Smooth muscle cell (in vitro differentiated cells): ENCODE measurements at regions not wholly inside any gene's neighbourhood (a gene's known extent, or its start where the extent isn't known, plus 50 kb on each side); places are given as distances from the start of the nearest gene placed in this dataset.

Source experiments
- DNase-seq: peaks from one replicate; lab custom pipeline; 2025; ENCODE audit not compliant: unreplicated experiment; lab: John Stamatoyannopoulos, UW
- H2AFZ ChIP-seq: fragments of 200-600 bp; sonication (generic); 2 replicates; pipeline ENCODE4 v1.6.0; 2016; ENCODE audit warnings: antibody characterized with exemption, low read depth, mild to moderate bottlenecking
- H3F3A ChIP-seq: fragments of 200-600 bp; sonication (generic); 2 replicates; pipeline ENCODE4 v1.6.0; 2017; ENCODE audit warnings: antibody characterized with exemption, low read depth
- H3K27ac ChIP-seq: fragments of 200-600 bp; sonication (generic); 2 replicates; pipeline ENCODE4 v1.5.1; 2016; ENCODE audit warnings: low read depth, mild to moderate bottlenecking
- H3K27me3 ChIP-seq: fragments of 200-600 bp; sonication (generic); 2 replicates; pipeline ENCODE4 v1.6.1; 2016; ENCODE audit warnings: low read depth, mild to moderate bottlenecking
- H3K36me3 ChIP-seq: fragments of 200-600 bp; sonication (generic); 2 replicates; pipeline ENCODE4 v1.5.1; 2016; ENCODE audit warnings: low read depth
- H3K4me1 ChIP-seq: fragments of 200-600 bp; sonication (generic); 2 replicates; pipeline ENCODE4 v1.5.1; 2016; ENCODE audit warnings: low read depth
- H3K4me2 ChIP-seq: fragments of 200-600 bp; sonication (generic); 2 replicates; pipeline ENCODE4 v1.6.0; 2016; ENCODE audit warnings: mild to moderate bottlenecking
- H3K4me3 ChIP-seq: fragments of 200-600 bp; sonication (generic); 2 replicates; pipeline ENCODE4 v1.5.1; 2016; ENCODE audit warnings: mild to moderate bottlenecking
- H3K79me2 ChIP-seq: fragments of 200-600 bp; sonication (generic); 2 replicates; pipeline ENCODE4 v1.6.0; 2016; ENCODE audit warnings: low read depth, mild to moderate bottlenecking
- H3K9ac ChIP-seq: fragments of 200-600 bp; sonication (generic); 2 replicates; pipeline ENCODE4 v1.6.0; 2016; ENCODE audit warnings: low read depth
- H3K9me3 ChIP-seq: fragments of 200-600 bp; sonication (generic); replicated peaks from 2 replicates; pipeline ENCODE4 v1.5.1; 2016; ENCODE audit warnings: low read depth
- H4K20me1 ChIP-seq: fragments of 200-600 bp; sonication (generic); 2 replicates; pipeline ENCODE4 v1.6.0; 2016; ENCODE audit warnings: low read depth
- WGBS: methylation state at CpG from one replicate; pipeline ENCODE4 v1.1.7; 2016; ENCODE audit warnings: low lambda C conversion rate; 5-methylcytosine and 5-hydroxymethylcytosine counted together
- TF ChIP-seq, protein P1 (sequence below): fragments of 200-600 bp; sonication (generic); IDR thresholded peaks from 2 replicates; pipeline ENCODE4 v1.5.1; 2017; ENCODE audit warnings: borderline replicate concordance, mild to moderate bottlenecking, antibody characterized with exemption; ENCODE audit not compliant: insufficient read depth, poor library complexity, severe bottlenecking

DNA sequence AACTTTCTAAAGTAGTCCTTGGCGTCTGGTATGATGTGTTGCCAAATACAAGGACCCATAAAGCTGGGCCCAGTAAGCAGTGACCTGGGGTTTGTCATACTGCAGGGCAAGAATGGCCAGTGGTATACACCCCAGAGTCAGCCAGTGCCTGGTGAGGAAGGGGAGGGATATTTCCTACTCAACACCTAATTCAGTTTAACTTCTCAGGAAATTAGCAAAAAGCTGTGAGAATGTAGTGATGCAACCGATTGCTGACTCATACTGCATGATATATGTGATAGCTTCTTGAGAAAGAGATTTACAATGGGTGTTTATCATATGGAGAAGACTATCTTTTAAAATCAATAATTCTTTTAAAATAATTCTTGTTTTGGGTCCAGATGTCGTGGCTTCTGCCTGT lies 889.3 kb upstream of the CELF2 start:
- Histone ChIP-seq H3K79me2 (no peaks in the 10 kb centered on the region), H3K27me3 (no peaks in the 10 kb centered on the region), H3K4me2 (no peak overlapping the region), H3K9me3 (no peaks in the 10 kb centered on the region), H4K20me1 (no peaks in the 10 kb centered on the region), H3F3A (no peaks in the 10 kb centered on the region), H3K9ac (no peak overlapping the region), H3K36me3 (no peaks in the 10 kb centered on the region), H2AFZ (no peak overlapping the region), H3K4me1 (no peaks in the 10 kb centered on the region), H3K27ac (no peak overlapping the region), H3K4me3 (no peak overlapping the region)
- TF ChIP-seq, protein P1, sequence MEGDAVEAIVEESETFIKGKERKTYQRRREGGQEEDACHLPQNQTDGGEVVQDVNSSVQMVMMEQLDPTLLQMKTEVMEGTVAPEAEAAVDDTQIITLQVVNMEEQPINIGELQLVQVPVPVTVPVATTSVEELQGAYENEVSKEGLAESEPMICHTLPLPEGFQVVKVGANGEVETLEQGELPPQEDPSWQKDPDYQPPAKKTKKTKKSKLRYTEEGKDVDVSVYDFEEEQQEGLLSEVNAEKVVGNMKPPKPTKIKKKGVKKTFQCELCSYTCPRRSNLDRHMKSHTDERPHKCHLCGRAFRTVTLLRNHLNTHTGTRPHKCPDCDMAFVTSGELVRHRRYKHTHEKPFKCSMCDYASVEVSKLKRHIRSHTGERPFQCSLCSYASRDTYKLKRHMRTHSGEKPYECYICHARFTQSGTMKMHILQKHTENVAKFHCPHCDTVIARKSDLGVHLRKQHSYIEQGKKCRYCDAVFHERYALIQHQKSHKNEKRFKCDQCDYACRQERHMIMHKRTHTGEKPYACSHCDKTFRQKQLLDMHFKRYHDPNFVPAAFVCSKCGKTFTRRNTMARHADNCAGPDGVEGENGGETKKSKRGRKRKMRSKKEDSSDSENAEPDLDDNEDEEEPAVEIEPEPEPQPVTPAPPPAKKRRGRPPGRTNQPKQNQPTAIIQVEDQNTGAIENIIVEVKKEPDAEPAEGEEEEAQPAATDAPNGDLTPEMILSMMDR = no peak
- WGBS = 67% methylated on average over 3 of the region's 3 CpGs
- no peak for DNase-seq

DNA sequence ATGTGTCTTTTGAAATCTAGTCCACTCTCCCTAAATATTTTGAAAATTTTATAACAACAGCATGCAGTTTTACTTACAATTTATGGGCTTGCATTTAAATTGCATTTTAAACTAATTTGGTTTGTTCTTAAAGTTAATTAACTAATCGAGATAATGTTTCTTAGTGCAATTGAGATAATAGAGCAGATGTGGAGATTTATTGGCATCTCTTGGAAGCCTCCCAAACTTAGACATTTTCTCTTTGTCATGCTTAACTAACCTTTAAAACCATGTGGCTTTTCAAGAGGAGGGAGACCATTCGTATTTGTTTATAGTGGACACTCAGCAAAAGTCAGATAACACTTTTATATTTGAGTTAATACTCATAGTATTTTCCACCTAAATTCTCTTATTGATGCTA lies 887.0 kb upstream of the CELF2 start:
- no peaks in the 10 kb centered on the region for H3K36me3 ChIP-seq
- no peaks in the 10 kb centered on the region for H3K79me2 ChIP-seq
- no peaks in the 10 kb centered on the region for H3F3A ChIP-seq
- no peak overlapping the region for H2AFZ ChIP-seq
- no peak overlapping the region for H3K9ac ChIP-seq
- TF ChIP-seq, protein P1 = no peak
- H3K4me1 ChIP-seq = no peaks in the 10 kb centered on the region
- no peak for DNase-seq
- H3K27me3 ChIP-seq = no peaks in the 10 kb centered on the region
- H3K9me3 ChIP-seq = no peaks in the 10 kb centered on the region
- H3K4me3 ChIP-seq = no peak overlapping the region
- H3K4me2 ChIP-seq = no peak overlapping the region
- no peaks in the 10 kb centered on the region for H4K20me1 ChIP-seq
- H3K27ac ChIP-seq = no peak overlapping the region
- 59% methylated on average over 2 of the region's 2 CpGs for WGBS

DNA sequence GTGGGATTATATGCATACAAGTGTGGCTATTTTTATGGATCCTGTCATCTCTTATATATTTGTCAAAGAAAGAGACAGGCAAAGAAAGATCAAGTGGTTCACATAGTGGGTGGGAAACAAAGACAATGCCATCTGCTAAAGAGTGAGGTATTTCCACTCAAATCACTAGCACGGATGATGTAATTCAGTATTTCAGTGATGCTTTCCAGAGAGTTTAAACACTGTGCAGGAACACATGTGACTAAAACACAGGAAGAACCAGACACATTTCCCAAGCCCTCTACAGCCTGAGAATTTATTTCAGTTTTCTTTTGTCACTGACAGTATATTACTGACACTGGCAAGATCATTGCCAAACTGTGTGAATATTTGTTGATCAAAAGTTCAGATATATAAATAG lies 885.7 kb upstream of the CELF2 start:
- Histone ChIP-seq H3K36me3 (no peaks in the 10 kb centered on the region), H3K9ac (no peak overlapping the region), H2AFZ (peak overlapping the region; percentile 20), H3K9me3 (no peaks in the 10 kb centered on the region), H3K27me3 (no peaks in the 10 kb centered on the region), H3K4me3 (no peak overlapping the region), H3F3A (no peaks in the 10 kb centered on the region), H3K4me2 (no peak overlapping the region), H3K4me1 (no peaks in the 10 kb centered on the region), H4K20me1 (no peaks in the 10 kb centered on the region), H3K27ac (peak overlapping the region; percentile 8), H3K79me2 (no peaks in the 10 kb centered on the region)
- WGBS = 23% methylated on average over 1 of the region's 1 CpG
- no peak for DNase-seq
- TF ChIP-seq, protein P1 = no peak

DNA sequence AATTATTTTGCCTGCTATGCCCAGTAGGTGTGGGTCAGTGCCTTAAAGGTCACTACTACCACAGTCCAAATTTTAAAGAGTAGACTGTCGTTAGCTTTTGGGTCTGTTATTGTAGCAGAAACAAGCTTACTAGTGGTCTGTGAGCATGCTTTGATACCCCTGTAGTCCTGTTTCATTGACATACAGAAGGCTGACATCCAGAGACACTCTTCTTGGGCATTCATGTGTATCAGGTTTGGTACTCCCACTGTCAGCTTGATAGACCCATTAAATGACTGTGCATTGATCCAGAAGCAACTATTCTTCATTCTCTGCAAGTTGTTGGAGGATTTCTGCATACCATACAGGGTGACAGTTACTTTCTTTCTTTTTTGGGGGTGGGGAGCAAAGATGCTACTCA lies 884.4 kb upstream of the CELF2 start:
- H3K79me2 ChIP-seq = no peaks in the 10 kb centered on the region
- H3K27ac ChIP-seq = no peak overlapping the region
- no peak overlapping the region for H2AFZ ChIP-seq
- no peaks in the 10 kb centered on the region for H4K20me1 ChIP-seq
- 83% methylated on average over 1 of the region's 1 CpG for WGBS
- no peaks in the 10 kb centered on the region for H3K4me1 ChIP-seq
- no peak overlapping the region for H3K4me2 ChIP-seq
- no peak overlapping the region for H3K4me3 ChIP-seq
- TF ChIP-seq, protein P1 = no peak
- no peaks in the 10 kb centered on the region for H3K27me3 ChIP-seq
- DNase-seq = no peak
- H3K9ac ChIP-seq = no peak overlapping the region
- H3K9me3 ChIP-seq = no peaks in the 10 kb centered on the region
- no peaks in the 10 kb centered on the region for H3F3A ChIP-seq
- H3K36me3 ChIP-seq = no peaks in the 10 kb centered on the region
